WTC11 (cell line): ENCODE measurements at regions not wholly inside any gene's neighbourhood (a gene's known extent, or its start where the extent isn't known, plus 50 kb on each side); places are given as distances from the start of the nearest gene placed in this dataset.

Experiments used
- FOXP1 ChIP-seq: sonication (generic); formaldehyde crosslinking; IDR thresholded peaks from 2 replicates; pipeline ENCODE4 v1.8.0; 2022; ENCODE audit warnings: missing genetic modification reagents, mild to moderate bottlenecking, moderate library complexity, borderline replicate concordance
- GABPB1 ChIP-seq: sonication (generic); formaldehyde crosslinking; IDR thresholded peaks from 2 replicates; pipeline ENCODE4 v1.8.1; 2023; ENCODE audit warnings: mild to moderate bottlenecking, missing genetic modification reagents
- JUN ChIP-seq: sonication (generic); formaldehyde crosslinking; IDR thresholded peaks from 2 replicates; pipeline ENCODE4 v1.8.0; 2023; ENCODE audit warnings: mild to moderate bottlenecking, missing genetic modification reagents
- MAX ChIP-seq: sonication (generic); formaldehyde crosslinking; IDR thresholded peaks from 2 replicates; pipeline ENCODE4 v1.8.0; 2022; ENCODE audit warnings: mild to moderate bottlenecking, missing genetic modification reagents
- SP1 ChIP-seq: sonication (generic); formaldehyde crosslinking; conservative IDR thresholded peaks from 2 replicates; pipeline ENCODE4 v1.8.1; 2022; ENCODE audit warnings: missing genetic modification reagents
- TEAD4 ChIP-seq: sonication (generic); formaldehyde crosslinking; IDR thresholded peaks from 2 replicates; pipeline ENCODE4 v1.8.0; 2022; ENCODE audit warnings: mild to moderate bottlenecking, missing genetic modification reagents
- ZNF512 ChIP-seq: sonication (generic); formaldehyde crosslinking; IDR thresholded peaks from 2 replicates; pipeline ENCODE4 v1.8.1; 2022; ENCODE audit warnings: missing genetic modification reagents, borderline replicate concordance
- ZNF671 ChIP-seq: fragments of 250-450 bp; sonication (Bioruptor Pico); IDR thresholded peaks from 2 replicates; pipeline ENCODE4 v1.8.0; 2021; ENCODE audit warnings: mild to moderate bottlenecking
- TF ChIP-seq, protein P1 (sequence below): fragments of 200-600 bp; IDR thresholded peaks from 2 replicates; pipeline ENCODE4 v1.8.0; 2022; ENCODE audit warnings: antibody characterized with exemption
- TF ChIP-seq, protein P2 (sequence below): sonication (generic); formaldehyde crosslinking; IDR thresholded peaks from 2 replicates; pipeline ENCODE4 v1.8.1; 2023; ENCODE audit warnings: mild to moderate bottlenecking, missing genetic modification reagents, moderate library complexity
- TF ChIP-seq, protein P3 (sequence below): fragments of 250-450 bp; sonication (Bioruptor Pico); IDR thresholded peaks from 2 replicates; pipeline ENCODE4 v1.9.0; 2021; ENCODE audit warnings: moderate library complexity, mild to moderate bottlenecking, inconsistent platforms, borderline replicate concordance
- TF ChIP-seq, protein P4 (sequence below): sonication (generic); formaldehyde crosslinking; IDR thresholded peaks from 2 replicates; pipeline ENCODE4 v1.8.1; 2023; ENCODE audit warnings: mild to moderate bottlenecking, moderate library complexity, missing genetic modification reagents
- TF ChIP-seq, protein P5 (sequence below): sonication (generic); formaldehyde crosslinking; conservative IDR thresholded peaks from 2 replicates; pipeline ENCODE4 v1.8.1; 2022; ENCODE audit warnings: mild to moderate bottlenecking, missing genetic modification reagents

- TF ChIP-seq, protein P1, sequence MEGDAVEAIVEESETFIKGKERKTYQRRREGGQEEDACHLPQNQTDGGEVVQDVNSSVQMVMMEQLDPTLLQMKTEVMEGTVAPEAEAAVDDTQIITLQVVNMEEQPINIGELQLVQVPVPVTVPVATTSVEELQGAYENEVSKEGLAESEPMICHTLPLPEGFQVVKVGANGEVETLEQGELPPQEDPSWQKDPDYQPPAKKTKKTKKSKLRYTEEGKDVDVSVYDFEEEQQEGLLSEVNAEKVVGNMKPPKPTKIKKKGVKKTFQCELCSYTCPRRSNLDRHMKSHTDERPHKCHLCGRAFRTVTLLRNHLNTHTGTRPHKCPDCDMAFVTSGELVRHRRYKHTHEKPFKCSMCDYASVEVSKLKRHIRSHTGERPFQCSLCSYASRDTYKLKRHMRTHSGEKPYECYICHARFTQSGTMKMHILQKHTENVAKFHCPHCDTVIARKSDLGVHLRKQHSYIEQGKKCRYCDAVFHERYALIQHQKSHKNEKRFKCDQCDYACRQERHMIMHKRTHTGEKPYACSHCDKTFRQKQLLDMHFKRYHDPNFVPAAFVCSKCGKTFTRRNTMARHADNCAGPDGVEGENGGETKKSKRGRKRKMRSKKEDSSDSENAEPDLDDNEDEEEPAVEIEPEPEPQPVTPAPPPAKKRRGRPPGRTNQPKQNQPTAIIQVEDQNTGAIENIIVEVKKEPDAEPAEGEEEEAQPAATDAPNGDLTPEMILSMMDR, result no peak
- TF ChIP-seq JUN (CRISPR knock-in tag), result no peak
- TF ChIP-seq, protein P2, sequence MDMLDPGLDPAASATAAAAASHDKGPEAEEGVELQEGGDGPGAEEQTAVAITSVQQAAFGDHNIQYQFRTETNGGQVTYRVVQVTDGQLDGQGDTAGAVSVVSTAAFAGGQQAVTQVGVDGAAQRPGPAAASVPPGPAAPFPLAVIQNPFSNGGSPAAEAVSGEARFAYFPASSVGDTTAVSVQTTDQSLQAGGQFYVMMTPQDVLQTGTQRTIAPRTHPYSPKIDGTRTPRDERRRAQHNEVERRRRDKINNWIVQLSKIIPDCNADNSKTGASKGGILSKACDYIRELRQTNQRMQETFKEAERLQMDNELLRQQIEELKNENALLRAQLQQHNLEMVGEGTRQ (CRISPR knock-in tag), result no peak
- no peak for TF ChIP-seq SP1 (CRISPR knock-in tag)
- TF ChIP-seq MAX (CRISPR knock-in tag), result no peak
- TF ChIP-seq, protein P3, sequence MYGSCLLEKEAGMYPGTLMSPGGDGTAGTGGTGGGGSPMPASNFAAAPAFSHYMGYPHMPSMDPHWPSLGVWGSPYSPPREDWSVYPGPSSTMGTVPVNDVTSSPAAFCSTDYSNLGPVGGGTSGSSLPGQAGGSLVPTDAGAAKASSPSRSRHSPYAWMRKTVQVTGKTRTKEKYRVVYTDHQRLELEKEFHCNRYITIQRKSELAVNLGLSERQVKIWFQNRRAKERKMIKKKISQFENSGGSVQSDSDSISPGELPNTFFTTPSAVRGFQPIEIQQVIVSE, result no peak
- TF ChIP-seq ZNF671 (CRISPR knock-in tag), result no peak
- TF ChIP-seq, protein P4, sequence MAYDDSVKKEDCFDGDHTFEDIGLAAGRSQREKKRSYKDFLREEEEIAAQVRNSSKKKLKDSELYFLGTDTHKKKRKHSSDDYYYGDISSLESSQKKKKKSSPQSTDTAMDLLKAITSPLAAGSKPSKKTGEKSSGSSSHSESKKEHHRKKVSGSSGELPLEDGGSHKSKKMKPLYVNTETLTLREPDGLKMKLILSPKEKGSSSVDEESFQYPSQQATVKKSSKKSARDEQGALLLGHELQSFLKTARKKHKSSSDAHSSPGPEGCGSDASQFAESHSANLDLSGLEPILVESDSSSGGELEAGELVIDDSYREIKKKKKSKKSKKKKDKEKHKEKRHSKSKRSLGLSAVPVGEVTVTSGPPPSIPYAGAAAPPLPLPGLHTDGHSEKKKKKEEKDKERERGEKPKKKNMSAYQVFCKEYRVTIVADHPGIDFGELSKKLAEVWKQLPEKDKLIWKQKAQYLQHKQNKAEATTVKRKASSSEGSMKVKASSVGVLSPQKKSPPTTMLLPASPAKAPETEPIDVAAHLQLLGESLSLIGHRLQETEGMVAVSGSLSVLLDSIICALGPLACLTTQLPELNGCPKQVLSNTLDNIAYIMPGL (CRISPR knock-in tag), result no peak
- TF ChIP-seq GABPB1 (CRISPR knock-in tag), result no peak
- TF ChIP-seq FOXP1 (CRISPR knock-in tag), result no peak
- TF ChIP-seq, protein P5, sequence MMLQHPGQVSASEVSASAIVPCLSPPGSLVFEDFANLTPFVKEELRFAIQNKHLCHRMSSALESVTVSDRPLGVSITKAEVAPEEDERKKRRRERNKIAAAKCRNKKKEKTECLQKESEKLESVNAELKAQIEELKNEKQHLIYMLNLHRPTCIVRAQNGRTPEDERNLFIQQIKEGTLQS, result no peak
- no peak for TF ChIP-seq TEAD4 (CRISPR knock-in tag)
- no peak for TF ChIP-seq ZNF512 (CRISPR knock-in tag)
Measured at GRCh38 chr13:102462570-102462969, 60.7 kb upstream of the FGF14 start.
